ENCODE measurements at regions not wholly inside any gene's neighbourhood (a gene's known extent, or its start where the extent isn't known, plus 50 kb on each side); places are given as distances from the start of the nearest gene placed in this dataset.
"Not testable (repeated sequence)": the region's sequence is repeated elsewhere in the genome, so short reads cannot be mapped to it uniquely, and the experiment has no call there.

- Histone ChIP-seq H3K27ac (no peak overlapping the region), H3K36me3 (no peaks in the 10 kb centered on the region), H3K27me3 (no peaks in the 10 kb centered on the region), H3K9me3 (ENCODE audit: low read depth) (no peaks in the 10 kb centered on the region), H3K4me1 (ENCODE audit: low read depth) (no peaks in the 10 kb centered on the region), H3K4me3 (no peak overlapping the region)
- TF ChIP-seq CTCF (IDR thresholded peaks at IDR 0.05; ENCODE audit: low read depth, low read length): no peak
- no peak for DNase-seq (ENCODE audit: low read depth in 1 of 2, low spot score in 1 of 2)
Observed at GRCh38 chr14:80049055-80049454, 162.2 kb downstream of the DIO2 start.

GRCh38 chr14:80047761-80048160, 163.5 kb downstream of the DIO2 start:
- no peaks in the 10 kb centered on the region for H3K9me3 ChIP-seq (ENCODE audit: low read depth)
- peak; percentile 4 to 9 for DNase-seq (ENCODE audit: low read depth in 1 of 2, low spot score in 1 of 2)
- TF ChIP-seq CTCF (IDR thresholded peaks at IDR 0.05; ENCODE audit: low read depth, low read length): no peak

GRCh38 chr14:80037349-80037748, 174.0 kb downstream of the DIO2 start:
- H3K4me1 ChIP-seq (ENCODE audit: low read depth): no peaks in the 10 kb centered on the region
- no peak overlapping the region for H3K27ac ChIP-seq
- no peak for TF ChIP-seq CTCF (IDR thresholded peaks at IDR 0.05; ENCODE audit: low read depth, low read length)
- DNase-seq (ENCODE audit: low read depth in 1 of 2, low spot score in 1 of 2): no peak
- no peaks in the 10 kb centered on the region for H3K27me3 ChIP-seq
- H3K9me3 ChIP-seq (ENCODE audit: low read depth): no peaks in the 10 kb centered on the region
- H3K4me3 ChIP-seq: no peak overlapping the region
- no peaks in the 10 kb centered on the region for H3K36me3 ChIP-seq

More at GRCh38 chr14:80047761-80048160, 163.5 kb downstream of the DIO2 start:
- Histone ChIP-seq H3K27me3 (no peaks in the 10 kb centered on the region), H3K4me3 (no peak overlapping the region), H3K36me3 (no peaks in the 10 kb centered on the region), H3K4me1 (ENCODE audit: low read depth) (no peaks in the 10 kb centered on the region), H3K27ac (no peak overlapping the region)

GRCh38 chr14:80024417-80024816, 186.9 kb downstream of the DIO2 start:
- Histone ChIP-seq H3K36me3 (no peaks in the 10 kb centered on the region), H3K27ac (no peak overlapping the region), H3K9me3 (ENCODE audit: low read depth) (no peaks in the 10 kb centered on the region), H3K4me1 (ENCODE audit: low read depth) (no peaks in the 10 kb centered on the region), H3K4me3 (no peak overlapping the region), H3K27me3 (no peaks in the 10 kb centered on the region)
- no peak for TF ChIP-seq CTCF (IDR thresholded peaks at IDR 0.05; ENCODE audit: low read depth, low read length)
- DNase-seq (ENCODE audit: low read depth in 1 of 2, low spot score in 1 of 2): no peak

GRCh38 chr14:80018476-80018875, 192.8 kb downstream of the DIO2 start:
- not testable (repeated sequence) for H3K4me1 ChIP-seq (ENCODE audit: low read depth); H3K4me3 ChIP-seq; H3K27ac ChIP-seq; H3K9me3 ChIP-seq (ENCODE audit: low read depth); H3K27me3 ChIP-seq; DNase-seq (ENCODE audit: low read depth in 1 of 2, low spot score in 1 of 2); H3K36me3 ChIP-seq

GRCh38 chr14:80017795-80018194, 193.5 kb downstream of the DIO2 start:
- no peak for TF ChIP-seq CTCF (IDR thresholded peaks at IDR 0.05; ENCODE audit: low read depth, low read length)
- no peaks in the 10 kb centered on the region for H3K9me3 ChIP-seq (ENCODE audit: low read depth)
- H3K27me3 ChIP-seq: no peaks in the 10 kb centered on the region
- no peak for DNase-seq (ENCODE audit: low read depth in 1 of 2, low spot score in 1 of 2)
- H3K4me3 ChIP-seq: no peak overlapping the region
- no peaks in the 10 kb centered on the region for H3K36me3 ChIP-seq
- no peak overlapping the region for H3K27ac ChIP-seq
- no peaks in the 10 kb centered on the region for H3K4me1 ChIP-seq (ENCODE audit: low read depth)

GRCh38 chr14:80010245-80010644, 201.1 kb downstream of the DIO2 start:
- DNase-seq (ENCODE audit: low read depth in 1 of 2, low spot score in 1 of 2); H3K4me3 ChIP-seq; H3K4me1 ChIP-seq (ENCODE audit: low read depth); H3K9me3 ChIP-seq (ENCODE audit: low read depth); H3K27ac ChIP-seq; H3K27me3 ChIP-seq; H3K36me3 ChIP-seq: not testable (repeated sequence)
